CD8-positive, alpha-beta memory T cell (primary cell): ENCODE measurements at regions not wholly inside any gene's neighbourhood (a gene's known extent, or its start where the extent isn't known, plus 50 kb on each side); places are given as distances from the start of the nearest gene placed in this dataset.
"Not testable (repeated sequence)": the region's sequence is repeated elsewhere in the genome, so short reads cannot be mapped to it uniquely, and the experiment has no call there.

Source experiments
- CTCF ChIA-PET: fragments of 350-600 bp; sonication (Branson Sonifier 250); formaldehyde crosslinking; loops from one replicate; lab custom pipeline; 2021; ENCODE audit warnings: antibody characterized with exemption; lab: Charles Lee
- POLR2A ChIA-PET: fragments of 350-600 bp; sonication (Branson Sonifier 250); formaldehyde crosslinking; loops from one replicate; lab custom pipeline; 2021; ENCODE audit warnings: antibody characterized with exemption; lab: Charles Lee
- DNase-seq, 5 donors: peaks; one replicate each; pipeline versions ENCODE4 v3.0.0 to v3.0.0-alpha.2; 2020 to 2022; ENCODE audit warnings: mixed read lengths in 1 of 5
- H3K27ac ChIP-seq: one replicate; pipeline ENCODE4 v1.7.0; 2013; ENCODE audit warnings: low read depth, mild to moderate bottlenecking, low read length, moderate library complexity
- H3K27me3 ChIP-seq: 2 replicates; pipeline ENCODE4 v1.7.0; 2013; ENCODE audit warnings: low read length, mild to moderate bottlenecking; ENCODE audit not compliant: insufficient read depth, poor library complexity, severe bottlenecking
- H3K36me3 ChIP-seq: 2 replicates; pipeline ENCODE4 v1.7.0; 2013; ENCODE audit warnings: mild to moderate bottlenecking, low read length, moderate library complexity; ENCODE audit not compliant: insufficient read depth
- H3K4me1 ChIP-seq: 2 replicates; pipeline ENCODE4 v1.7.0; 2013; ENCODE audit warnings: mild to moderate bottlenecking, low read length, moderate library complexity; ENCODE audit not compliant: insufficient read depth
- H3K4me3 ChIP-seq: 2 replicates; pipeline ENCODE4 v1.7.0; 2013; ENCODE audit warnings: mild to moderate bottlenecking, low read length
- H3K9me3 ChIP-seq: 2 replicates; pipeline ENCODE4 v1.7.0; 2013; ENCODE audit warnings: mild to moderate bottlenecking, low read length
- H3K27ac Mint-ChIP-seq, 8 donors: one replicate each; pipeline ENCODE4 v1.8.0; 2020 to 2021; ENCODE audit warnings: mixed read lengths in 8 of 8, mild to moderate bottlenecking in 6 of 8, inconsistent platforms in 3 of 8, moderate library complexity in 3 of 8
- H3K27me3 Mint-ChIP-seq, 2 donors: one replicate each; pipeline ENCODE4 v1.8.0; 2020 to 2021; ENCODE audit warnings: mixed read lengths in 2 of 2, mild to moderate bottlenecking in 1 of 2, moderate library complexity in 1 of 2
- H3K36me3 Mint-ChIP-seq, 3 donors: one replicate each; pipeline ENCODE4 v1.8.0; 2020 to 2021; ENCODE audit warnings: mixed read lengths in 3 of 3, inconsistent platforms in 1 of 3, mild to moderate bottlenecking in 1 of 3
- H3K4me1 Mint-ChIP-seq, 3 donors: one replicate each; pipeline ENCODE4 v1.8.0; 2020 to 2021; ENCODE audit warnings: mixed read lengths in 3 of 3, inconsistent platforms in 1 of 3, mild to moderate bottlenecking in 1 of 3
- H3K4me3 Mint-ChIP-seq, 7 donors: one replicate each; pipeline ENCODE4 v1.8.0; 2020 to 2021; ENCODE audit warnings: mixed read lengths in 7 of 7, mild to moderate bottlenecking in 6 of 7, moderate library complexity in 4 of 7, inconsistent platforms in 2 of 7
- H3K9me3 Mint-ChIP-seq, 5 donors: one replicate each; pipeline ENCODE4 v1.8.0; 2020 to 2022; ENCODE audit warnings: mixed read lengths in 5 of 5, mild to moderate bottlenecking in 3 of 5, moderate library complexity in 2 of 5, inconsistent platforms in 1 of 5

- Mint-ChIP-seq H3K27me3 (peaks cover 7 to 12% of the 10 kb centered on the region in 2 donors), H3K9me3 (no peaks in the 10 kb centered on the region), H3K27ac (peak overlapping the region in 1 of 8 donors; percentile 5), H3K4me3 (no peak overlapping the region), H3K36me3 (no peaks in the 10 kb centered on the region), H3K4me1 (peaks cover 0 to 10% (median 5%) of the 10 kb centered on the region in 3 donors)
- CTCF ChIA-PET = no interaction called here
- no peak for DNase-seq
- no peaks in the 10 kb centered on the region for H3K36me3 ChIP-seq
- H3K27ac ChIP-seq = no peak overlapping the region
- no peaks in the 10 kb centered on the region for H3K9me3 ChIP-seq
- no peaks in the 10 kb centered on the region for H3K27me3 ChIP-seq
- POLR2A ChIA-PET = no interaction called here
- H3K4me1 ChIP-seq = peaks cover 7% of the 10 kb centered on the region
- H3K4me3 ChIP-seq = no peak overlapping the region
Measured at GRCh38 chr10:118827466-118828155, 72.8 kb upstream of the CACUL1 start.

GRCh38 chr10:118832241-118832651 is 77.5 kb upstream of the CACUL1 start:
- no peaks in the 10 kb centered on the region for H3K36me3 ChIP-seq
- H3K27ac ChIP-seq = no peak overlapping the region
- Mint-ChIP-seq H3K4me3 (peak overlapping the region in 5 of 7 donors; percentile 2 to 57 (median 41)), H3K4me1 (peaks cover 0 to 10% (median 5%) of the 10 kb centered on the region in 3 donors), H3K36me3 (no peaks in the 10 kb centered on the region), H3K9me3 (peaks cover 0 to 4% (median 0%) of the 10 kb centered on the region in 5 donors), H3K27me3 (peaks cover 9 to 12% of the 10 kb centered on the region in 2 donors), H3K27ac (no peak overlapping the region)
- no peaks in the 10 kb centered on the region for H3K27me3 ChIP-seq
- H3K4me3 ChIP-seq = no peak overlapping the region
- H3K9me3 ChIP-seq = no peaks in the 10 kb centered on the region
- H3K4me1 ChIP-seq = peaks cover 7% of the 10 kb centered on the region
- CTCF ChIA-PET = no interaction called here
- POLR2A ChIA-PET = no interaction called here
- no peak for DNase-seq

GRCh38 chr10:118834370-118834769 is 79.6 kb upstream of the CACUL1 start:
- DNase-seq, H3K4me3 ChIP-seq, H3K4me3 Mint-ChIP-seq, H3K4me1 Mint-ChIP-seq, H3K27ac Mint-ChIP-seq, H3K27me3 ChIP-seq, H3K9me3 ChIP-seq, H3K4me1 ChIP-seq, CTCF ChIA-PET, POLR2A ChIA-PET, H3K27ac ChIP-seq, H3K36me3 Mint-ChIP-seq, H3K27me3 Mint-ChIP-seq, H3K9me3 Mint-ChIP-seq, H3K36me3 ChIP-seq: not testable (repeated sequence)

- ChIA-PET POLR2A (no interaction called here), CTCF (no interaction called here)
- Mint-ChIP-seq H3K36me3 (no peaks in the 10 kb centered on the region), H3K27ac (no peak overlapping the region), H3K27me3 (peaks cover 1 to 9% of the 10 kb centered on the region in 2 donors), H3K4me3 (no peak overlapping the region), H3K9me3 (peaks cover 0 to 4% (median 0%) of the 10 kb centered on the region in 5 donors), H3K4me1 (peaks cover 5 to 16% (median 5%) of the 10 kb centered on the region in 3 donors)
- Histone ChIP-seq H3K27me3 (no peaks in the 10 kb centered on the region), H3K36me3 (no peaks in the 10 kb centered on the region), H3K9me3 (no peaks in the 10 kb centered on the region), H3K4me1 (peaks cover 7% of the 10 kb centered on the region), H3K27ac (no peak overlapping the region), H3K4me3 (no peak overlapping the region)
- DNase-seq = no peak
Measured at GRCh38 chr10:118835682-118836326, 81.0 kb upstream of the CACUL1 start.

- Mint-ChIP-seq H3K4me1 (peaks cover 0 to 6% (median 5%) of the 10 kb centered on the region in 3 donors), H3K4me3 (no peak overlapping the region), H3K36me3 (no peaks in the 10 kb centered on the region), H3K9me3 (peaks cover 0 to 4% (median 0%) of the 10 kb centered on the region in 5 donors), H3K27me3 (peaks cover 1 to 5% of the 10 kb centered on the region in 2 donors), H3K27ac (no peak overlapping the region)
- ChIA-PET POLR2A (no interaction called here), CTCF (no interaction called here)
- H3K27ac ChIP-seq = no peak overlapping the region
- no peaks in the 10 kb centered on the region for H3K9me3 ChIP-seq
- DNase-seq = no peak
- no peak overlapping the region for H3K4me3 ChIP-seq
- H3K36me3 ChIP-seq = no peaks in the 10 kb centered on the region
- H3K4me1 ChIP-seq = no peaks in the 10 kb centered on the region
- no peaks in the 10 kb centered on the region for H3K27me3 ChIP-seq
Measured at GRCh38 chr10:118838364-118838763, 83.6 kb upstream of the CACUL1 start.

- Histone ChIP-seq H3K27ac (no peak overlapping the region), H3K4me3 (no peak overlapping the region), H3K4me1 (no peaks in the 10 kb centered on the region), H3K27me3 (no peaks in the 10 kb centered on the region), H3K36me3 (no peaks in the 10 kb centered on the region), H3K9me3 (no peaks in the 10 kb centered on the region)
- H3K9me3 Mint-ChIP-seq = peaks cover 0 to 4% (median 0%) of the 10 kb centered on the region in 5 donors
- peaks cover 2 to 3% of the 10 kb centered on the region in 2 donors for H3K27me3 Mint-ChIP-seq
- H3K27ac Mint-ChIP-seq = no peak overlapping the region
- no peak overlapping the region for H3K4me3 Mint-ChIP-seq
- ChIA-PET CTCF (no interaction called here), POLR2A (no interaction called here)
- H3K4me1 Mint-ChIP-seq = peaks cover 0 to 6% (median 5%) of the 10 kb centered on the region in 3 donors
- no peaks in the 10 kb centered on the region for H3K36me3 Mint-ChIP-seq
- DNase-seq = no peak
Measured at GRCh38 chr10:118839348-118839747, 84.6 kb upstream of the CACUL1 start.

GRCh38 chr10:118840071-118840775 is 85.5 kb upstream of the CACUL1 start:
- H3K9me3 Mint-ChIP-seq = peaks cover 0 to 4% (median 0%) of the 10 kb centered on the region in 5 donors
- H3K4me1 Mint-ChIP-seq = peaks cover 0 to 6% (median 5%) of the 10 kb centered on the region in 3 donors
- Histone ChIP-seq H3K27me3 (no peaks in the 10 kb centered on the region), H3K36me3 (no peaks in the 10 kb centered on the region), H3K27ac (no peak overlapping the region), H3K4me1 (no peaks in the 10 kb centered on the region), H3K9me3 (no peaks in the 10 kb centered on the region), H3K4me3 (no peak overlapping the region)
- H3K4me3 Mint-ChIP-seq = no peak overlapping the region
- ChIA-PET CTCF (interaction anchor here (0.6 kb wide), 1 partner anchor 1313 kb away, joined by 3 read pairs; no protein-coding TSS in a partner anchor), POLR2A (no interaction called here)
- H3K36me3 Mint-ChIP-seq = no peaks in the 10 kb centered on the region
- no peak overlapping the region for H3K27ac Mint-ChIP-seq
- H3K27me3 Mint-ChIP-seq = peaks cover 4 to 7% of the 10 kb centered on the region in 2 donors
- DNase-seq = no peak
